NCI-H1436 (cell line): ENCODE measurements at regions not wholly inside any gene's neighbourhood (a gene's known extent, or its start where the extent isn't known, plus 50 kb on each side); places are given as distances from the start of the nearest gene placed in this dataset.
"Not testable (repeated sequence)": the region's sequence is repeated elsewhere in the genome, so short reads cannot be mapped to it uniquely, and the experiment has no call there.

Experiments
- DNase-seq: peaks from one replicate; lab custom pipeline; 2025; lab: John Stamatoyannopoulos, UW

DNA sequence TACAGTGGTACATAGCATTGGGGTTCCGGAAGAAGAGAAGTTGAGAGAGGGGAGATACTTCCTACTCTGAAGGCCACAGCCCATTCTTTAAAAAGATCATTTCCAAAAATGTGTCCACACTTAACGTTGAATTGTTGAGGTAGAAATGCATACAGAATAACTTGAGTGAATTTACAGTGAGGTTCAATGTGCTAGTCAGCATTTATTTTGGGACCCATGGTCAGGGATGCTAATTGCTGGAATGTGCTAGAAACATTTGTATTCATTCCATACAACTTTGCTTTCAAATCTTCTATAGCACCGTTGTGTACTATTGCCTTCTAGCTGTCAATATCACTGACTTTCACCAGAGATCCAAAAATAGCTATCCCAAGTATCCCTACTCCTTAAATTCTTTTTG is 325.9 kb downstream of the SATB2 start:
- no peak for DNase-seq

DNA sequence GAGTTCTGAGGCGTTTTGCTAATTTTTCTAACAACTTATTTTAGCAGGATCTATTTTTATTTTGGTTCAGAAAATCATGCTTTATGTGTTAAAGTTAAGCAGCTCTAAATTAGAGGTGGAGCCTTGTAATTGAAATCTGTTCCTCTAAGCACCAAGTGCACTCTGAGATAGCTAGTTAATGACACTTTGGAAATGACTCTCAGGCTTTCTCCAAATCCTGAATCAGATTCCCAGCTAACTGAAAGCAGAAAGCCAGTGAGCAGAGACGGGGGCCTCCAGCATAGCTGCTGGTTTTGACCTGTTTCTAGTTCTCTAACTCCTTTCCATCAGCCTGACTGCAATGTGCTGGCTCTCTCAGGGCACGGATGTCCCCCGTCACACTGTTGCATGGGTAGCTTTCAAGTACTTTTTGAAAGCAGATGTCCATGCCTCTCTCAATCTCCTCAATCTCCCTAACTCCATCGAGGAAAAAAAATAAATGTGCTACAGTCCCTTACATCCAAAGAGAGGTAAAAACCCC is 326.5 kb downstream of the SATB2 start:
- DNase-seq, result no peak

- no peak for DNase-seq
Measured at GRCh38 chr2:199130501-199130900, 327.2 kb downstream of the SATB2 start.

GRCh38 chr2:199128476-199129229 is 329.1 kb downstream of the SATB2 start:
- no peak for DNase-seq

DNA sequence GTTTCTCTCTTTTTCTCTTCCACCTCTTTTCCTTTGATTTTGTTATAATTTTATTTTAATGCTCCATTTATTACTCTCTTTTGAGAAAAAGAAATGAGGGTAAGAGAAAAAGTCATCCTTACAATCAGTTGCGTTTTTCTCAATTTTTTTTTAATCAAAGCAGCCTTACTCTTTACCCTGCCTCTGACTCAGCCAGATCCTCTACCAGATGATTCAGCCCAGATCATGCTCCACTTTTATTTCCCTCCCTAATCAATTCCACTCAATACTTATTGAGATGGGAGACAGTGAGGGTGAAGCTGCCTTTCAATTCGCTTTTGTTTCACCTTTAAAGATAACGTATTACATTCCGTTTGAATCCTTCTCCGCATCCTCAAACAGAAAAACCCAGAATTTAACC is 337.9 kb downstream of the SATB2 start:
- DNase-seq, result no peak

- no peak for DNase-seq
Measured at GRCh38 chr2:199118673-199119112, 339.0 kb downstream of the SATB2 start.

DNA sequence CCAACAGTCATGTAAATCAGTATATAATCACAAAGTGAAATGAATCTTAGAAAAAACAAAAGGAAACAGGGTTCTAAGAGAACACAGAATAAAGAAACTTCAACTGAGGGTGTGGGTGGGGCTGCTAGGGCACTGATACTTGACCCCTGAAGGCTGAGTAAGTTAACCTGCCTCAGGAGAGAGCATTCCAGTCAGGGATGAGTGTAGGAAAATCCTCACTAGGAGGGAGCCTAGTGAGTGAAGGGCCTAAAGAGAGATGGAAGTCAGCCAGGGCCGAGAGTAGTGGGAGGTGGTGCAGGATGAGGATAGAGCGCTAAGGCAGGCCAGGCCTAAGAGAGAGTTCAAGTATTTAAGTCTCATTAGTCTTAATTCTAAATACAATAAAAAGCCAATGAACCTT is 342.6 kb downstream of the SATB2 start:
- DNase-seq, result no peak

DNA sequence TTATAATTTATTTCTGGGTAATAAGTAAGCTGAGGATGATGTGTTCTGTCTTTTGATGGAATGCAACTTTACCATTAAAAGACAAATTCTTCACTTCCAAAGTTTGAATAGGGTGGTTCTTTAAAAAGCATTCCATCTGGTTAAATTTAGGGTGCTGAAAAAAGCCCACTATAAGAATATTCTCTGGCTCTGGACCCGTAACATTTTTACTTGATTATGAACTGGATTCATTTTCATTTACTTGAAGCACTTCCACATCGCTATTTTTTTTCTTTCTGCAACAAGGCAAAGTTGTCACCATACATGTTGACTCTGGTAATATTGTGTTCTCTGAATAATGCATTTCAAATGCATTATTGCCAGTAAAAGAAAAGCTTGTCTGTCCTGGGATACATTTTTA is 344.6 kb downstream of the SATB2 start:
- DNase-seq, result no peak

DNA sequence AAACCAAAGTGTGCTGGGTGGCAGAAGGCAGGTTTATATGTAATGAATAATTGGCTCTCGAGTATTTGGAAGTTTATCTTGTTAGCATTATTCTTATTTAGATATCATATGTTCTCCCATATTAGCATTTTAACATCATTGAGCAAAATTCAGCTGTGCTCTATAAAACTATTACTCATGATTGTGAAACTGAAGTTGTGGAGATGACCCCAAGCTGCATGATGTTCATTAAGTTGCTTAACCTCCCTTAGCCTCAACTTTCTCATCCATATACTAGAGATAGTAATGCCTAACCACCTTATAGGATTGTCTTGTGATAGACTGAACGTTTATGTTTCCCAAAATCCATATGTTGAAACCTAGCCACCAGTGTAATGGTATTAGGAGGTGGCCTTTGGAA is 346.3 kb downstream of the SATB2 start:
- DNase-seq, result no peak

- DNase-seq, result no peak
Measured at GRCh38 chr2:199108056-199108455, 349.7 kb downstream of the SATB2 start.

GRCh38 chr2:199105826-199106225 is 351.9 kb downstream of the SATB2 start:
- no peak for DNase-seq

DNA sequence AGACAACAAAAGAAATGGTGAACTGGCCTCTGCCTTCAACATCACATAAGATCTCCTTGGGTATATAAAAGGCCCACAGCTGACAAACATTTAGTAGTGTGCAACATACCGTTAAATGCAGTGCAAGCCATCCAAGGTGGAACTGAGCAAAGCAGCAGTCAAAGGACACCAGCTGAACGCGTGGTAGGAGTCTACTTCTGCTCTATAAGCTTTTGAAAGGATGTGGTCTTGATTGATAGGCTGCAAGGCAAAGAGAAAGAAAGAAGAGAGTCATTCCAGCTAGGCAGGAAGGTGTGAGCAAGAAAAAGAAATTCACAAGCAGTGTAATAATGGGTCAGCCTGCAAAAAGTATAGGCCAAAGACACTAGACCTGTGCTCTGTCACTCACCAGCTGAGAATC is 356.3 kb downstream of the SATB2 start:
- no peak for DNase-seq

DNA sequence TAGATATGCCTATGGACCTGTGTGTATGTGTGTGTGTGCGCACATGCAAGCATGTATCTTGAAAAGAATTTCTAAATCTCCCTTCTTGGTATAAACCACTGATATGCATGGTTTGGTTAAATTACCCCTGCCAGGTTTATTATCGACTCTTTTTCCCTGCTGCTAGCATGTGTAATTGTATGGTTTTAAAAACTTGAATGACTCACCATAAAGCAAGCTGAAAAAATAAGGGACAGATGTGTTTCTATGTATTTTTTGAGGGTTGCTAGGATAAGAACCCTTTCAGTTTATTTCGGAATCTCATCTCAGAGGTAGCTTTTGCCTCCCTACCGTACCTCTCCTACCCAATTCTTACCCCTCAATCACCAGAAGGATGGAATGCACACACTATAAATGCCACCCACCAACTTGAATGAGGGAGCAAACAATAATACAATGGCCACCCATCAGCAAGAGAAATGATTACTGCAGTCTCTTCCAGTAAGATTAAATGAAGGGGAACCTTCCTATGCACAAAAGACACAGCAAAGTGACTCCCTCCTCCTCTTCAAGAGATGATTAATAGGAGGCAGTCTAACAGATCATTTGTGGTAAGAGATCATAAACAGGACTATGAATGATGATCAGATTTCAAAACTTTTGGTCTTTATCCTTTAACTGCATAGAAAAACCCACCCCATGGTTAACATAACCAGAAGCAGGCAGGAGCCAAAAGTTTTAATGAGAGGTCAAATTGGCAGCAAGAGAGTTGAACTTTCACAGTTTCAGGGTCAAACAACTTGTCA is 357.2 kb downstream of the SATB2 start:
- DNase-seq, result no peak

GRCh38 chr2:199092419-199092818 is 365.3 kb downstream of the SATB2 start:
- no peak for DNase-seq

DNA sequence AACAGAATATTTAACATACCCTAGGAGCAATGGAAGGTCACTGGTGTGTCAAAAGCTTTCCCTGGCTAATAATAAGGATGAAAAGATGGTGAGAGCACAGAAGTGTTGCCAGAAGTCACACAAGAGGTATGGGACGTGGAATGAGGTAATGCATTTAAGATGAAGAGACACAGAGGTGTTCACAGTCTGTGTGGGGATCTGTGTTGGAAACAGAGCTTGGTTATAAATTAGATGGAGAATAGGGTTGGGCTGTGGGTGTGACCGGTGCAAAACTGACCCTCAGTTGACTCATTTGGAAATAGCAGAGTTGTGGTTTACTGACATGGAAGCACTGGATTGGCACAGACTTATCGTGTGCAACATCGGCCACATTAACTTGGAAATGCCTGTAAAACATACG is 372.5 kb downstream of the SATB2 start:
- DNase-seq, result no peak

- DNase-seq, result no peak
Measured at GRCh38 chr2:199070322-199070949, 387.3 kb downstream of the SATB2 start.

GRCh38 chr2:199064201-199064600 is 393.5 kb downstream of the SATB2 start:
- no peak for DNase-seq

DNA sequence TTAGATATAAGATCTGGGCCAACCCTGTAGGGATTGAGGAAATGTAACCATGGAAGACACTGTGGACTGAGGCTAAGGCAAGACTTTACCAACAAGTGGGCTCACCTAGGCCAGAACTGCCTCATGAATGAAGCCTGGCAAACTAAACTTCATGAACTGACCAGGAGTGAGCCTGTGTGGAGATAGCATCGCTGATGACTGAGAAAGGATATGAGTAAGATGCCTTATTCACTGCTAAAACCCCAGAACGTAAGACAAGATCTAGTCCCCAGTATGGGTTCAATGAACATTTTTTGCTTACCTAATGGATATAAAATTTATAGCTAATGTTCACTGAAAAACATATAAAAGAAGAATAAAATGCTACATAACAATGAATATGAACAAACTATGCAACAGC is 399.8 kb downstream of the SATB2 start:
- no peak for DNase-seq

- DNase-seq, result no peak
Measured at GRCh38 chr2:199055336-199055735, 402.4 kb downstream of the SATB2 start.

- no peak for DNase-seq
Measured at GRCh38 chr2:199042660-199043379, 414.9 kb downstream of the SATB2 start.

DNA sequence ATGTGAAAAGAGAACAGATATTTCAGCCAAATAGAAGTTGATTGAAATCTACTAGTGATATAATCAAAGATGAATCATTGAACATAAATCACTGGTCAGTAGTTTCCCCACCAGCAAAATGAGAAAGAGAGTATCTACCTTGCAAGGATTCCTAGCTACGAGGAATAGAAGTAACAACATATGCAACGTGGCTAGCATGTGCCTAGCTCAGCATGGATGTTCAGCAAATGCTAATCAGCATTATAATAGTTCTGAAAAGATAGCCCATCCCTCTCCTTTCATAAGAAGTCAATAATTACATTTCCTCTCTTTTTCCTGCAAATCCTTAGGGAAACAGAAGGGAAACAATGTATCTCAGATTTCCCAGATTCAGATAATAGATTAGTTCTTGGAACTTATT is 417.2 kb downstream of the SATB2 start:
- no peak for DNase-seq

- DNase-seq, result not testable (repeated sequence)
Measured at GRCh38 chr2:199033761-199034160, 424.0 kb downstream of the SATB2 start.
